Skeletal muscle cell (primary cell): ENCODE measurements at regions not wholly inside any gene's neighbourhood (a gene's known extent, or its start where the extent isn't known, plus 50 kb on each side); places are given as distances from the start of the nearest gene placed in this dataset.
"Not testable (repeated sequence)": the region's sequence is repeated elsewhere in the genome, so short reads cannot be mapped to it uniquely, and the experiment has no call there.

Experiments used
- DNase-seq: peaks from one replicate; pipeline ENCODE4 v3.0.0-alpha.2; 2010; ENCODE audit warnings: low read depth
- H3K4me3 ChIP-seq: 2 replicates; pipeline ENCODE4 v1.5.1; 2011; ENCODE audit warnings: low read depth, mild to moderate bottlenecking, control low read depth, low read length, moderate library complexity

GRCh38 chr15:23750179-23750578 lies 63.1 kb upstream of the NDN start:
- no peak overlapping the region for H3K4me3 ChIP-seq
- no peak for DNase-seq

- no peak overlapping the region for H3K4me3 ChIP-seq
- no peak for DNase-seq
These were observed 63.7 kb upstream of the NDN start for GRCh38 chr15:23750776-23751175.

GRCh38 chr15:23753248-23753647 lies 66.1 kb upstream of the NDN start:
- no peak for DNase-seq
- H3K4me3 ChIP-seq = no peak overlapping the region

- DNase-seq = no peak
- H3K4me3 ChIP-seq = no peak overlapping the region
These were observed 71.8 kb upstream of the NDN start for GRCh38 chr15:23758891-23759290.

- no peak for DNase-seq
- H3K4me3 ChIP-seq = no peak overlapping the region
These were observed 72.9 kb upstream of the NDN start for GRCh38 chr15:23760024-23760423.

GRCh38 chr15:23761386-23761785 lies 74.3 kb upstream of the NDN start:
- DNase-seq = no peak
- no peak overlapping the region for H3K4me3 ChIP-seq

GRCh38 chr15:23762026-23762425 lies 74.9 kb upstream of the NDN start:
- DNase-seq = no peak
- H3K4me3 ChIP-seq = no peak overlapping the region

- DNase-seq = no peak
- no peak overlapping the region for H3K4me3 ChIP-seq
These were observed 75.9 kb upstream of the NDN start for GRCh38 chr15:23763021-23763420.

GRCh38 chr15:23764306-23764705 lies 77.2 kb upstream of the NDN start:
- H3K4me3 ChIP-seq = no peak overlapping the region
- DNase-seq = no peak

- no peak overlapping the region for H3K4me3 ChIP-seq
These were observed 77.6 kb upstream of the NDN start for GRCh38 chr15:23764716-23765115.

GRCh38 chr15:23766779-23767178 lies 79.7 kb upstream of the NDN start:
- DNase-seq, H3K4me3 ChIP-seq: not testable (repeated sequence)

More at GRCh38 chr15:23764716-23765115, 77.6 kb upstream of the NDN start:
- DNase-seq = no peak

GRCh38 chr15:23773093-23773492 lies 86.0 kb upstream of the NDN start:
- no peak overlapping the region for H3K4me3 ChIP-seq
- no peak for DNase-seq

- DNase-seq = no peak
- H3K4me3 ChIP-seq = no peak overlapping the region
These were observed 100.4 kb upstream of the NDN start for GRCh38 chr15:23787346-23788105.

GRCh38 chr15:23793191-23793680 lies 106.1 kb upstream of the NDN start:
- no peak overlapping the region for H3K4me3 ChIP-seq
- no peak for DNase-seq

- no peak for DNase-seq
- no peak overlapping the region for H3K4me3 ChIP-seq
These were observed 110.8 kb upstream of the NDN start for GRCh38 chr15:23797747-23798446.

- DNase-seq = no peak
- no peak overlapping the region for H3K4me3 ChIP-seq
These were observed 114.8 kb upstream of the NDN start for GRCh38 chr15:23801881-23802280.

- H3K4me3 ChIP-seq, DNase-seq: not testable (repeated sequence)
These were observed 115.9 kb upstream of the NDN start for GRCh38 chr15:23802896-23803435.

GRCh38 chr15:23806980-23807379 lies 119.9 kb upstream of the NDN start:
- H3K4me3 ChIP-seq = no peak overlapping the region
- DNase-seq = no peak

GRCh38 chr15:23823508-23823907 lies 136.4 kb upstream of the NDN start:
- H3K4me3 ChIP-seq = no peak overlapping the region
- DNase-seq = no peak

- DNase-seq = no peak
- H3K4me3 ChIP-seq = no peak overlapping the region
These were observed 141.7 kb upstream of the NDN start for GRCh38 chr15:23828786-23829185.

- H3K4me3 ChIP-seq = no peak overlapping the region
- no peak for DNase-seq
These were observed 148.8 kb upstream of the NDN start for GRCh38 chr15:23835953-23836352.
